KMS-11 (cell line): ENCODE measurements at regions not wholly inside any gene's neighbourhood (a gene's known extent, or its start where the extent isn't known, plus 50 kb on each side); places are given as distances from the start of the nearest gene placed in this dataset.
"Not testable (repeated sequence)": the region's sequence is repeated elsewhere in the genome, so short reads cannot be mapped to it uniquely, and the experiment has no call there.

ENCODE experiments used
- H2AFZ ChIP-seq: fragments of 200-600 bp; sonication (generic); 2 replicates; pipeline ENCODE4 v1.6.1; 2016; ENCODE audit warnings: antibody characterized with exemption, mixed run types, low read depth
- H3K27ac ChIP-seq: fragments of 200-600 bp; sonication (generic); 2 replicates; pipeline ENCODE4 v1.6.1; 2016; ENCODE audit warnings: mild to moderate bottlenecking, mixed run types
- H3K27me3 ChIP-seq: fragments of 200-600 bp; sonication (generic); 2 replicates; pipeline ENCODE4 v1.6.1; 2017; ENCODE audit warnings: mild to moderate bottlenecking, low read depth, mixed run types, moderate library complexity; ENCODE audit not compliant: insufficient read depth
- H3K36me3 ChIP-seq: fragments of 200-600 bp; sonication (generic); 2 replicates; pipeline ENCODE4 v1.6.1; 2017; ENCODE audit warnings: mild to moderate bottlenecking, mixed run types; ENCODE audit not compliant: insufficient read depth
- H3K4me1 ChIP-seq: fragments of 200-600 bp; sonication (generic); 2 replicates; pipeline ENCODE4 v1.6.1; 2016; ENCODE audit warnings: mild to moderate bottlenecking, low read depth, mixed run types; ENCODE audit not compliant: poor library complexity, severe bottlenecking
- H3K4me2 ChIP-seq: fragments of 200-600 bp; sonication (generic); 2 replicates; pipeline ENCODE4 v1.7.0; 2016; ENCODE audit warnings: mild to moderate bottlenecking, mixed run types
- H3K4me3 ChIP-seq: fragments of 200-600 bp; sonication (generic); IDR thresholded peaks from 2 replicates; pipeline ENCODE4 v1.6.1; 2017; ENCODE audit warnings: low read depth, low read length, mixed read lengths; ENCODE audit not compliant: insufficient read depth
- H3K79me2 ChIP-seq: fragments of 200-600 bp; sonication (generic); 2 replicates; pipeline ENCODE4 v1.6.1; 2016; ENCODE audit warnings: low read depth, mixed run types; ENCODE audit not compliant: insufficient read depth
- H3K9ac ChIP-seq: fragments of 200-600 bp; sonication (generic); 2 replicates; pipeline ENCODE4 v1.6.1; 2016; ENCODE audit warnings: mild to moderate bottlenecking, mixed run types
- H4K20me1 ChIP-seq: fragments of 200-600 bp; sonication (generic); 2 replicates; pipeline ENCODE4 v1.6.1; 2016; ENCODE audit warnings: mild to moderate bottlenecking, mixed run types; ENCODE audit not compliant: insufficient read depth
- TF ChIP-seq, protein P1 (sequence below): fragments of 200-600 bp; sonication (generic); conservative IDR thresholded peaks from 2 replicates; pipeline ENCODE4 v1.6.1; 2017; ENCODE audit warnings: low read depth, mild to moderate bottlenecking, antibody characterized with exemption, low read length, moderate library complexity, mixed read lengths

DNA sequence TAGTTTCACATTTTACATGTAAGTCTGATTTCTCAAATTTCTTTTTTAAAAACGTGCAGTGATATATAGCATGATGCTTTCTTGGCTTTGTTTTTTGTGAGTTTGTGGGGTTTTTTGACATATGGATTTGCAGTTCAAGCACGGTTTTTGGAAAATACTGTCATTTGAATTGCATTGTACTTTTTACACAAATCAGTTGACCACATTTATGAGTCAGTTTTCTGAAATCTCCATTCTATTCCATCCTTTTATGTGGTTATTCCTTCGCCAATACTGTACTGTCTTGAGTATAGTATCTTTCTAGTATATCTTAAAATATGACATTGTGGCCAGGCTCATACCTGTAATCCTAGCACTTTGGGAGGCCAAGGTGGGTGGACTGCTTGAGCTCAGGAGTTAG, 890.0 kb upstream of the CITED2 start:
- Histone ChIP-seq H3K4me1 (no peaks in the 10 kb centered on the region), H3K4me3 (no peak overlapping the region), H3K4me2 (no peak overlapping the region), H4K20me1 (no peaks in the 10 kb centered on the region), H3K79me2 (no peaks in the 10 kb centered on the region), H3K27me3 (no peaks in the 10 kb centered on the region), H3K36me3 (no peaks in the 10 kb centered on the region), H2AFZ (no peak overlapping the region), H3K27ac (no peak overlapping the region), H3K9ac (no peak overlapping the region)
- TF ChIP-seq, protein P1, sequence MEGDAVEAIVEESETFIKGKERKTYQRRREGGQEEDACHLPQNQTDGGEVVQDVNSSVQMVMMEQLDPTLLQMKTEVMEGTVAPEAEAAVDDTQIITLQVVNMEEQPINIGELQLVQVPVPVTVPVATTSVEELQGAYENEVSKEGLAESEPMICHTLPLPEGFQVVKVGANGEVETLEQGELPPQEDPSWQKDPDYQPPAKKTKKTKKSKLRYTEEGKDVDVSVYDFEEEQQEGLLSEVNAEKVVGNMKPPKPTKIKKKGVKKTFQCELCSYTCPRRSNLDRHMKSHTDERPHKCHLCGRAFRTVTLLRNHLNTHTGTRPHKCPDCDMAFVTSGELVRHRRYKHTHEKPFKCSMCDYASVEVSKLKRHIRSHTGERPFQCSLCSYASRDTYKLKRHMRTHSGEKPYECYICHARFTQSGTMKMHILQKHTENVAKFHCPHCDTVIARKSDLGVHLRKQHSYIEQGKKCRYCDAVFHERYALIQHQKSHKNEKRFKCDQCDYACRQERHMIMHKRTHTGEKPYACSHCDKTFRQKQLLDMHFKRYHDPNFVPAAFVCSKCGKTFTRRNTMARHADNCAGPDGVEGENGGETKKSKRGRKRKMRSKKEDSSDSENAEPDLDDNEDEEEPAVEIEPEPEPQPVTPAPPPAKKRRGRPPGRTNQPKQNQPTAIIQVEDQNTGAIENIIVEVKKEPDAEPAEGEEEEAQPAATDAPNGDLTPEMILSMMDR, result no peak

GRCh38 chr6:140258302-140258701, 883.9 kb upstream of the CITED2 start:
- not testable (repeated sequence) for H3K27me3 ChIP-seq, H2AFZ ChIP-seq, H3K27ac ChIP-seq, H4K20me1 ChIP-seq, H3K4me2 ChIP-seq, H3K9ac ChIP-seq, H3K4me3 ChIP-seq, H3K79me2 ChIP-seq, H3K4me1 ChIP-seq, H3K36me3 ChIP-seq

DNA sequence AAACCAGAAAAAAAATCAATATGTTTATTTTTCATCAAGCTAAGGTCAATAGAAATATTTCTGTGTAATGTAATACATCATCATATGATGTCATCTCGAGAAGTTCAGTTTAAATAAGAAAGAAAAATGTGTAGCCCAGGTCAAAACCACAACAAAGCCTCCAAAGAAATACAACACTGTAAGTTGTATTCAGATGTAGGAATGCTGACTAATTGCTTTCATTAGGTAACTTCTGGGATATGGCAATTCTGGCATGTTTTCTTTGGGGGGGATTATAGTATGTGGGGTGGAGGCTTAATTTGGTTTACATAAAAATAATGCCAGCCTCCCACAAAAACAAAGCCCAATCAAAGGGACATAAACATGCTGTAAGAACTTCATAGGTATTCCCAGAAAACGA, 881.8 kb upstream of the CITED2 start:
- Histone ChIP-seq H3K27me3 (no peaks in the 10 kb centered on the region), H3K79me2 (no peaks in the 10 kb centered on the region), H2AFZ (no peak overlapping the region), H3K4me1 (no peaks in the 10 kb centered on the region), H3K4me3 (no peak overlapping the region), H3K27ac (no peak overlapping the region), H3K36me3 (no peaks in the 10 kb centered on the region), H4K20me1 (no peaks in the 10 kb centered on the region), H3K4me2 (no peak overlapping the region), H3K9ac (no peak overlapping the region)
- TF ChIP-seq, protein P1, result no peak

DNA sequence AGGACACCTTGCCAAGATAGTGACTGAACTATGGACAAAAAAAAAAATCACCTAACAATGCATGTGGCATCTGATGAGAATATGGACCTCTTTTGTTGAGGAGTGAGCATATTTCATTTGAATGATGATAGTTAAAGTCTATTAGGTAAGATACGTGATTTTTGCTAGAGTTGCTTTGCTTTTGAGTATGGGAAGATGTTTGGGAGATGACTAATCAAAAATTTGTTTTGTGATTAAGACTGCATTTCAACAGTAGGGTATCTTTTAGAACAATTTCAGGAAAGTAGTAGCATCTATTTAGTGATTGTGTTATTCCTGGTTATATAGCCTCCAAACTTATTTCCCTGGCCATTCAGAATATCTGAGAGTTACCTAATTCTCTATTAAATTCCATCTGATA, 878.6 kb upstream of the CITED2 start:
- H3K27ac ChIP-seq, result no peak overlapping the region
- no peak overlapping the region for H3K9ac ChIP-seq
- H3K4me2 ChIP-seq, result no peak overlapping the region
- H3K4me3 ChIP-seq, result no peak overlapping the region
- H3K79me2 ChIP-seq, result no peaks in the 10 kb centered on the region
- H4K20me1 ChIP-seq, result no peaks in the 10 kb centered on the region
- H3K4me1 ChIP-seq, result no peaks in the 10 kb centered on the region
- H3K27me3 ChIP-seq, result no peaks in the 10 kb centered on the region
- TF ChIP-seq, protein P1, result no peak
- no peaks in the 10 kb centered on the region for H3K36me3 ChIP-seq
- no peak overlapping the region for H2AFZ ChIP-seq

DNA sequence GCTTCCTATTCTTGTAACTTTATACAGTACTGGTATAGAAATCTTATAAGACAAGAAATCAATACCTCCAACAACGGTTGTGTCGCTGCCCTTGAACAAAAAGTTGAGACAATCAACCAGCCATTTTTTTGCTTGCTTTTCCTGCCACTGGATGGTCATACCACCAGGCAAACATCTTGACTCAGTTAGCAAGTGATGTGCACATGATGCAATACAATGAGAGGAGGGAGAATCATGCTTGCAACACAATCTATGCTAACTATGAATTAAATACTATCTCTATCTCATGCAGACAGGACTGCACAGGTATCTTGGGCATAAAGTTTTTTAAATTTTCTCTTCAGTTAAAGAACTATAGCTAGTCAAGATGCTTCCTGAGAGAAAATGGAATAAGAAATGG, 877.7 kb upstream of the CITED2 start:
- H3K4me2 ChIP-seq, result no peak overlapping the region
- H3K27me3 ChIP-seq, result no peaks in the 10 kb centered on the region
- H3K4me3 ChIP-seq, result no peak overlapping the region
- H2AFZ ChIP-seq, result no peak overlapping the region
- H3K79me2 ChIP-seq, result no peaks in the 10 kb centered on the region
- no peaks in the 10 kb centered on the region for H4K20me1 ChIP-seq
- H3K9ac ChIP-seq, result no peak overlapping the region
- H3K27ac ChIP-seq, result no peak overlapping the region
- H3K36me3 ChIP-seq, result no peaks in the 10 kb centered on the region
- no peaks in the 10 kb centered on the region for H3K4me1 ChIP-seq
- TF ChIP-seq, protein P1, result no peak
